ENCODE measurements at regions not wholly inside any gene's neighbourhood (a gene's known extent, or its start where the extent isn't known, plus 50 kb on each side); places are given as distances from the start of the nearest gene placed in this dataset.

DNA sequence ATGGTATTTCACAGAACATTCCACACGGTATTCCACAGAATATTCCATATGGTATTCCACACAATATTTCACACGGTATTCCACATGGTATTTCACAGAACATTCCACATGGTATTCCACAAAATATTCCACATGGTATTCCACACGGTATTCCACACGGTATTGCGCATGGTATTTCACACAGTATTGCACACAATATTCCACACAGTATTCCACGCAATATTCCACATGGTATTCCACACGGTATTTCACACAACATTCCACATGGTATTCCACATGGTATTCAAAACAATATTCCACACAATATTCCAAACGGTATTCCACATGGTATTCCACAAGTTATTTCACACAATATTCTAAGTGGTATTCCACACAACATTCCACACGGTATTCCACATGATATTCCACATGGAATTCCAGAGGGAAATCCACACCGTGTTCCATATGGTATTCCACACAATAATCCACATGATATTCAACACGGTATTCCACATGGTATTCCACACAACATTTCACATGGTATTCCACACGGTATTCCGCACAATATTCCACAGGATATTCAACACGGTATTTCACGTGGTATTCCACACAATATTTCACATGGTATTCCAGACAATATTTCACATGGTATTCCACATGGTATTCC is 136.7 kb upstream of the CHST15 start:
- TF ChIP-seq, protein P1, sequence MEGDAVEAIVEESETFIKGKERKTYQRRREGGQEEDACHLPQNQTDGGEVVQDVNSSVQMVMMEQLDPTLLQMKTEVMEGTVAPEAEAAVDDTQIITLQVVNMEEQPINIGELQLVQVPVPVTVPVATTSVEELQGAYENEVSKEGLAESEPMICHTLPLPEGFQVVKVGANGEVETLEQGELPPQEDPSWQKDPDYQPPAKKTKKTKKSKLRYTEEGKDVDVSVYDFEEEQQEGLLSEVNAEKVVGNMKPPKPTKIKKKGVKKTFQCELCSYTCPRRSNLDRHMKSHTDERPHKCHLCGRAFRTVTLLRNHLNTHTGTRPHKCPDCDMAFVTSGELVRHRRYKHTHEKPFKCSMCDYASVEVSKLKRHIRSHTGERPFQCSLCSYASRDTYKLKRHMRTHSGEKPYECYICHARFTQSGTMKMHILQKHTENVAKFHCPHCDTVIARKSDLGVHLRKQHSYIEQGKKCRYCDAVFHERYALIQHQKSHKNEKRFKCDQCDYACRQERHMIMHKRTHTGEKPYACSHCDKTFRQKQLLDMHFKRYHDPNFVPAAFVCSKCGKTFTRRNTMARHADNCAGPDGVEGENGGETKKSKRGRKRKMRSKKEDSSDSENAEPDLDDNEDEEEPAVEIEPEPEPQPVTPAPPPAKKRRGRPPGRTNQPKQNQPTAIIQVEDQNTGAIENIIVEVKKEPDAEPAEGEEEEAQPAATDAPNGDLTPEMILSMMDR (conservative IDR thresholded peaks at IDR 0.05; ENCODE audit: low read depth, low read length) = no peak
- TF ChIP-seq CHD1 (IDR thresholded peaks at IDR 0.05; ENCODE audit: low read depth, low read length) (no peak), POLR2A (IDR thresholded peaks at IDR 0.05; ENCODE audit: low read depth, low read length) (no peak), SMC3 (IDR thresholded peaks at IDR 0.05; ENCODE audit: low read depth, low read length) (no peak)
